SKM-1 treated with dmso at 0.1 percent for 144 hours (cell line): ENCODE measurements at regions not wholly inside any gene's neighbourhood (a gene's known extent, or its start where the extent isn't known, plus 50 kb on each side); places are given as distances from the start of the nearest gene placed in this dataset.

Experiments
- DNase-seq: peaks from one replicate; lab custom pipeline; 2025; ENCODE audit not compliant: unreplicated experiment; lab: John Stamatoyannopoulos, UW

DNA sequence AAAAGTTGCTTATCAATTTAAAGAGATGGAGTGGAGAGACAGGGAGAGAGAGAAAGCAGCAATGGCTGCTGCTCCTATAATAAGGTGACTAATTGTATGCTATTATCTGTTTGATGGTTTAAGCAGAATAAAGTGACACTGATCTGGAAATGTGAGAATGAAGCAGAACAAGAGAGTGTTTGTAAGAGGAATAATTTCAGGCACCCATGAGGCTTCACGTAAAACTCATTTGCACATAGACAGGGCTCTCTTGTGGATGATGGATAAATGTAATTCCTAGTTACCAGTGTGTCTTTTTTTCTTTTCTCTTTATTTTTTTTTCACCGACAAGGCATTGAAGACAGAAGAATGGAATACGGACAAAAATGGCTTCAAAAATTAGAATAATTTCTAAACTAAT lies 228.8 kb upstream of the TYRP1 start:
- DNase-seq, result no peak

- peak; percentile 33 for DNase-seq
Observed at GRCh38 chr9:12464910-12465512, 228.2 kb upstream of the TYRP1 start.

DNA sequence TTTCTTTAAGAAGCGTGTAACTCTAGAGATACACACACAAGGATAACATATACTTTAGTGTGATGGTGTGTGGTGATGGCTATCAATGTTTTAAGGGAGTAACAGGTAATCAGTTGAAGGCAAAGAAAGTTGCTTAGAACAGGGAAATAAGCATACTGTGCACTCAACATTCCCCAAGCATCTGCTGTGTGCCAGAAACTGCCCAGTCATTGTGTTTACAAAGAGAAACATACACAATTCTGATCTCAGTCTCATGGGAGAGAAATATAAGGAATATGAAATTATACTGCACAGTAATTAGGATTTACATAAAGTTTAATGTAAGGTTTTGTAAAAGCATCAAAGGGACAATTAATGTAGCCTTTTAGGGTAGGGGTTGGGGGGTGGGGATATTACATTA lies 224.1 kb upstream of the TYRP1 start:
- no peak for DNase-seq

DNA sequence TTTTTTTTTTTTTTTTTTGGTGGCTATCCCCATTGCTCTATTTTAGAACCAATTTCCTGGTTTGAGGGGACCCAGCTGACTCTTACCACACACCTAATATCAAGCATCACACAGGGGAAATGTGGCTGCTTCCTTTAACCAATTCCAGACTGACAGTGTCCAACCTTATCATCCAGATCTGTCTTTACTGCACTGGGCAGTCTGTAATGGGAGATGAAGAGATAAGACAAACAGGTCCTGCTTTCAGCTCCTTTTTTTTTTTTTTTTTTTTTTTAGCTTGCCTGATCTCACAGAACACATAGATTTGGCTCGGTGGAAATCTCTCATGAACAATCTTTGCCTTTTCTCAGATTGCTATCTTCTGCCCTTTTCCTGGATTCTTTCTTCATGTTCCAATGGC lies 198.8 kb upstream of the TYRP1 start:
- DNase-seq, result no peak

DNA sequence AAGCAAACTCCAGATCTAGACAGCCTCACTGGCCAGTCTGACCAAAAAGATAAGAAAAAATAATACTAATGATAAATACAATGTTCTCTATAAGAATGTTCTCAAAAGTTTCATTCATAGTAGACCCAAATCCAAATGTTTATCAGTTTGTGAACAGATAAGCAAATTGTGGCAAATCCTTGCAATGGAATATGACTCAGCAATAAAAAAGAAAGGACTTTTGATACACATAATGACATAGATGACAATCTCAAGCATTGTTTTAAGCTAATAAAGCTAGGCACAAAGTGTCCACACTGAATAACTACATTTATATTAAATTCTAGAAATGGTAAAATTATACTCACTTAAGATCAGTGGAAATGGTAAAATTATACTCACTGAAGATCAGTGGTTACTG lies 195.4 kb upstream of the TYRP1 start:
- DNase-seq, result no peak

DNA sequence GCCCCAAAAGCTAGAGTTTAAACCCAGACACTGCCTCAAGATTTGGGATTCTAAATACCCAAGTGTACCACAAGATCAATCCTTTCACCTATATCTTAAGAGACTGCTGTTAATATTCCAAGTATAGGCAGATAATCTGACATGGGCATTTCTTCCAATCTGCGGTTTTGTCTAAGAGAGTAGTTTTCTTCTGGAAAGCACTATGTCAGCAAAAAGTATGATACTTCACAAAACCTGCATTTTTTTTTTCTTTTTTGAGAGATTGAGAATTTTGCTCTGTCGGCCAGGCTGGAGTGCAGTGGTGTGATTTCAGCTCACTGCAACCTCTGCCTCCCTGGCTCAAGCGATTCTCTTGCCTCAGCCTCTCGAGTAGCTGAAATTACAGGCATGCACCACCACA lies 190.7 kb upstream of the TYRP1 start:
- DNase-seq, result no peak

- DNase-seq, result no peak
Observed at GRCh38 chr9:12503606-12504122, 189.5 kb upstream of the TYRP1 start.

GRCh38 chr9:12510551-12510950 lies 182.6 kb upstream of the TYRP1 start:
- DNase-seq, result no peak

DNA sequence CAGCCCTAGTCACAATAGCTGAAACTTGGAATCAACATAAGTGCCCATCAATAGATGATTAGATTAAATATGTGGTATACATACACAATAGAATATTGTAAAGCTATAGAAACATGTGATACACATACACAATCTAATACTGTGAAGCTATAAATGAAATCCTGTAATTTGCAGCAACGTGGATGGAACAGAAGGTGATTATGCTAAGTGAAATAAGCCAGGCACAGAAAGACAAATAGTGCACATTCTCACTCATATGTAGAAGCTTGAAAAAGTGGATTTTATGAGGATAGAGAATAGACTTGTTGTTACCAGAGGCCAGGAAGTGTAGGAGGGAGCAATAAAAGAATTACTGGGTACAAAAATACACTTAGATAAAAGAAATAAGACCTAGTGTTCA lies 181.5 kb upstream of the TYRP1 start:
- DNase-seq, result no peak

DNA sequence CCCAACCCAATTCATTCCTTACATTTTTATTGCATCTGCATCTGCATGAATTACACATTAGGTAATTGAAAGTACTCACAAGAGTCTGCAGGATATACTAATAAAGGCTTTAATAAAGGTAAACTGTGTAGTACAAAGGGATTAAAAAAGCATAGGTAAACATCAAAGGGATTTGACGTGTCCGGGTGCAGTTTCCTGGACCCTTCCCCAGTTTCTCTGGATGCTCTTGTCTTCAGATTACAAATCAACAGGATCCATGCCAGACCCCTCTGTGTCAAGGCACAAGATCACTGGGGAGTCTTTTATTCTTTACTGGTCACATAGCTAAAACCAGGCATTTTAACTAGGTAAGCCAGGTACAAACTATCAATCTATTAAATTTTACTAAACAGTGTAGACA lies 177.2 kb upstream of the TYRP1 start:
- no peak for DNase-seq

GRCh38 chr9:12516573-12516972 lies 176.6 kb upstream of the TYRP1 start:
- DNase-seq, result no peak

DNA sequence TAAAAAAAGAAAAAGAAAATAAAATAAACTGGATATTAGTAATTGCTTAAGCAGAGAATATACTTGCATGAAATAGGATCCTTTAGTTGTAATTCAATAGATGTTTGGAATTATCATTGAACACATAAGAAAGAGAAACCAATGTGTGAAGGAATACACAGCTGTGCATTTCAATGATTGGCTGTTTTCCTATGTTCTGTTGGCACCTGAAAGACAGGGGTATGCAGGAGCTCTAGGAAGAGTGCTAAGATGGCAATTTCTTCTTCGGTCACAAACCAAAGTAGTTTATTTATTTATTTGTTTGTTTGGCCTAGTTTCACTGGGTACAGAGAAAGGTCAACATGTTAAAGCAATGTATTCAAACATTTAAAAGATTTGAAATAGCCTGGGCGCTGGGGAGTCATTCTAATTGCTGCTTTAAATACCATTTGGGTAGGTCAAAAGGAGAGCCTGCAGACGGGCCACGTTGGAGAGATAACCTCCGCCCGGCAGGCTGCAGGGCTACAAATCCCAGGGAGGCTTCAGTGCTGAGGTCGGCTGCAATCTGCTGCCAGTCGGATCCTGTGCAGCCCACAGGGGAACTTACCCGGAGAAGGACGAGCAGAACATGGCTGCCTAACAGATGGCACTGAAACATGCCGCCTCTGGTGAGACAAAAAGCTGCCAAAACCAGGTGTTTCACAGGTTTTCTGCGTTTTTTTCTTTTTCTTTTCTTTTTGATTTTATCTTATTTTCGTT lies 154.2 kb upstream of the TYRP1 start:
- DNase-seq, result no peak

GRCh38 chr9:12539580-12539975 lies 153.6 kb upstream of the TYRP1 start:
- no peak for DNase-seq

GRCh38 chr9:12544700-12545099 lies 148.5 kb upstream of the TYRP1 start:
- no peak for DNase-seq

DNA sequence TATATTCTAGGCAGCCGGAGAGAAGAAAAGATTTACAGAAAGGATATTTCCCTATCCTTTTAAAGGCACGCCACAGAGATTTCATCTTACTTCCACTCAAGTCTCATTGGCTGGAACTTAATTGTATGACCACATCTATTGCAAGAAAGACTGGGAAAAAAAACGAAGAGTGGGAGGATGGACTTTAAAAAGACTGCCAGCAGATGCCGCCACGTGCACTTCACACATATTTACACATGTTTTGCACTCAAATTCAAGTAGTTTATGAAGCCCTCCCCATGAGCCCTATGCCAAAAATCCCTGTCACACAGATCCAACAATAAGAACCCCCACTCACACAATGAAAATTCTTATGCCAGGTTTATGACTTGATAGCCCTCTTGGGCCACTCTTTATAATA lies 138.5 kb upstream of the TYRP1 start:
- DNase-seq, result no peak

DNA sequence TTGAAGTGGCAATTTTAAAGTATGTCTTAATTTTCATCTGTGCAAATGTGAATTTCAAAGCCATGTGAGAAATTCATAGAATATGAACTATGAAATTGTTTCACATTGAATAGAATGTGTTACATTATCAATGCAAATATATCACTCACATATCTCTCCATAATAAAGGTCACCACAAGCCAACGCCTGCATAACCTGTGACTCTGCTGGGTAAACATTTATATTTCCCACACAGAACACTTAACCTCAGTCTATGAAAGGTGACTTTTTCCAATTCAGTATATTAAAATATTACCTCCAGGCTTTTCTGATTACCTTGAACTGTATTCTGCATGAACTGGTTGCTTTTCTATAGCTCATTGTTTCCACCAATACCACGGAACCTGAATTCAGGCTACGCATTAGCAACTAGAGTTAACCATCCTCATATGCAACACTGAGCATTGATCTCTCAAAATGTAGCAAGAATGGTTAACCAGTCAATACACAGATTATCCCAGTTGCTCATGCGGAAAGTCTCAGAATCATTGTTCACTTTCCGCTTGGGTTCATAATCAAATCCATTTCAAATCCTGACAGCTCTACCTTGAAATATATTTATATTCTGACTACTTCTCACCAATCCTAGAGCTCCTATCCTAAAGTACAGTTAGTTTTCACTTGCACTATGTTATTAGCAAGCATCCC lies 126.6 kb upstream of the TYRP1 start:
- DNase-seq, result no peak

- DNase-seq, result no peak
Observed at GRCh38 chr9:12584656-12585522, 108.3 kb upstream of the TYRP1 start.

DNA sequence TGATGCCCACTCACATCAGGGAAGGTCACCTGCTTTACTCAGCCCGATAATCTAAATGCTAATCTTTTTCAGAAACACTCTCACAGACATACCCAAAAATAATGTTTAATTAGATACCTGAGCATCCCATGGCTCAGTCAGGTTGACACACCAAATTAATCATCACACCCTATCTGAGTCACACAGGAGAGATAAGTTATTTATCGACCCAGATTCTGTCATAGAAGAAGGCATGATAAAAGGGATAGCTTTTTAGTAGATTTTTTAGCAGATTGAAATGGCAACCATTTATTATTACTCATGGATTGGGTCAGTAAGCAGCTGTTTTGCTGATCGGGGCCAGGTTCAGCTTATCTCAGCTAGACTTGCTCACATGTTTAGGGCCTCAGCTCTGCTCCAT lies 97.8 kb upstream of the TYRP1 start:
- DNase-seq, result no peak

- DNase-seq, result no peak
Observed at GRCh38 chr9:12604164-12604821, 88.9 kb upstream of the TYRP1 start.

- no peak for DNase-seq
Observed at GRCh38 chr9:12612211-12612770, 80.9 kb upstream of the TYRP1 start.
